Bone marrow (tissue), 2 donors: ENCODE measurements at regions not wholly inside any gene's neighbourhood (a gene's known extent, or its start where the extent isn't known, plus 50 kb on each side); places are given as distances from the start of the nearest gene placed in this dataset.
"Not testable (repeated sequence)": the region's sequence is repeated elsewhere in the genome, so short reads cannot be mapped to it uniquely, and the experiment has no call there.

ENCODE experiments used
- DNase-seq, 2 donors: peaks; one replicate each; lab custom pipeline; 2025; lab: John Stamatoyannopoulos, UW

- DNase-seq, result no peak
These were observed 219.1 kb upstream of the STXBP5 start for GRCh38 chr6:146985111-146985510.

GRCh38 chr6:146985966-146986365 is 218.3 kb upstream of the STXBP5 start:
- no peak for DNase-seq

GRCh38 chr6:146987938-146988337 is 216.3 kb upstream of the STXBP5 start:
- DNase-seq, result not testable (repeated sequence)

GRCh38 chr6:146989860-146990259 is 214.4 kb upstream of the STXBP5 start:
- DNase-seq, result no peak

GRCh38 chr6:146990284-146990683 is 213.9 kb upstream of the STXBP5 start:
- no peak for DNase-seq

- DNase-seq, result peak in 1 of 2 donors; percentile 87
These were observed 213.1 kb upstream of the STXBP5 start for GRCh38 chr6:146990821-146991798.

GRCh38 chr6:146997062-146997461 is 207.2 kb upstream of the STXBP5 start:
- peak in 1 of 2 donors; percentile 82 for DNase-seq

GRCh38 chr6:146999766-147000165 is 204.5 kb upstream of the STXBP5 start:
- no peak for DNase-seq

GRCh38 chr6:147000545-147001488 is 203.4 kb upstream of the STXBP5 start:
- DNase-seq, result peak in 1 of 2 donors; percentile 54

- no peak for DNase-seq
These were observed 202.6 kb upstream of the STXBP5 start for GRCh38 chr6:147001621-147002020.

- no peak for DNase-seq
These were observed 201.0 kb upstream of the STXBP5 start for GRCh38 chr6:147003186-147003585.

- DNase-seq, result no peak
These were observed 198.7 kb upstream of the STXBP5 start for GRCh38 chr6:147005499-147005898.

- no peak for DNase-seq
These were observed 196.8 kb upstream of the STXBP5 start for GRCh38 chr6:147007441-147007840.

- no peak for DNase-seq
These were observed 194.9 kb upstream of the STXBP5 start for GRCh38 chr6:147009358-147009757.

GRCh38 chr6:147015674-147016073 is 188.5 kb upstream of the STXBP5 start:
- DNase-seq, result no peak

- DNase-seq, result peak in 1 of 2 donors; percentile 57
These were observed 187.8 kb upstream of the STXBP5 start for GRCh38 chr6:147016440-147016839.

- no peak for DNase-seq
These were observed 187.1 kb upstream of the STXBP5 start for GRCh38 chr6:147017153-147017552.

GRCh38 chr6:147019001-147019400 is 185.2 kb upstream of the STXBP5 start:
- no peak for DNase-seq

- DNase-seq, result no peak
These were observed 182.2 kb upstream of the STXBP5 start for GRCh38 chr6:147022041-147022440.

GRCh38 chr6:147023148-147023547 is 181.1 kb upstream of the STXBP5 start:
- DNase-seq, result no peak

- DNase-seq, result no peak
These were observed 180.6 kb upstream of the STXBP5 start for GRCh38 chr6:147023581-147023980.

GRCh38 chr6:147029923-147030322 is 174.3 kb upstream of the STXBP5 start:
- DNase-seq, result no peak
